ENCODE measurements at regions not wholly inside any gene's neighbourhood (a gene's known extent, or its start where the extent isn't known, plus 50 kb on each side); places are given as distances from the start of the nearest gene placed in this dataset.

GRCh38 chr10:36621346-36621745 is 504.1 kb upstream of the ANKRD30A start:
- TF ChIP-seq CTCF (IDR thresholded peaks at IDR 0.05), result no peak
- Histone ChIP-seq H3K9ac (no peak overlapping the region), H3K79me2 (no peaks in the 10 kb centered on the region), H3K9me3 (ENCODE audit: control insufficient read depth, low read length) (no peaks in the 10 kb centered on the region), H3K27ac (no peak overlapping the region), H3K27me3 (ENCODE audit: control insufficient read depth, insufficient read depth, low read length) (no peaks in the 10 kb centered on the region), H3K4me2 (ENCODE audit: low read length) (no peak overlapping the region), H3K36me3 (ENCODE audit: control insufficient read depth, insufficient read depth, low read length) (no peaks in the 10 kb centered on the region), H3K4me1 (no peaks in the 10 kb centered on the region), H3K4me3 (ENCODE audit: low read depth, low read length) (no peak overlapping the region), H2AFZ (no peak overlapping the region)

- no peaks in the 10 kb centered on the region for H3K4me1 ChIP-seq
- no peaks in the 10 kb centered on the region for H3K36me3 ChIP-seq (ENCODE audit: control insufficient read depth, insufficient read depth, low read length)
- TF ChIP-seq CTCF (IDR thresholded peaks at IDR 0.05), result no peak
- no peak overlapping the region for H3K27ac ChIP-seq
- no peak overlapping the region for H2AFZ ChIP-seq
- H3K4me3 ChIP-seq (ENCODE audit: low read depth, low read length), result no peak overlapping the region
- H3K9ac ChIP-seq, result no peak overlapping the region
- H3K4me2 ChIP-seq (ENCODE audit: low read length), result no peak overlapping the region
- no peaks in the 10 kb centered on the region for H3K9me3 ChIP-seq (ENCODE audit: control insufficient read depth, low read length)
- no peaks in the 10 kb centered on the region for H3K27me3 ChIP-seq (ENCODE audit: control insufficient read depth, insufficient read depth, low read length)
- H3K79me2 ChIP-seq, result no peaks in the 10 kb centered on the region
Observed at GRCh38 chr10:36612436-36612835, 513.0 kb upstream of the ANKRD30A start.

- no peak for TF ChIP-seq CTCF (IDR thresholded peaks at IDR 0.05)
- H3K4me1 ChIP-seq, result no peaks in the 10 kb centered on the region
- H3K4me3 ChIP-seq (ENCODE audit: low read depth, low read length), result no peak overlapping the region
- no peak overlapping the region for H3K4me2 ChIP-seq (ENCODE audit: low read length)
- H2AFZ ChIP-seq, result no peak overlapping the region
- no peak overlapping the region for H3K27ac ChIP-seq
- no peaks in the 10 kb centered on the region for H3K36me3 ChIP-seq (ENCODE audit: control insufficient read depth, insufficient read depth, low read length)
- H3K79me2 ChIP-seq, result no peaks in the 10 kb centered on the region
- H3K9ac ChIP-seq, result no peak overlapping the region
- no peaks in the 10 kb centered on the region for H3K27me3 ChIP-seq (ENCODE audit: control insufficient read depth, insufficient read depth, low read length)
- no peaks in the 10 kb centered on the region for H3K9me3 ChIP-seq (ENCODE audit: control insufficient read depth, low read length)
Observed at GRCh38 chr10:36608866-36609265, 516.5 kb upstream of the ANKRD30A start.

- no peak for TF ChIP-seq CTCF (IDR thresholded peaks at IDR 0.05)
- Histone ChIP-seq H3K4me3 (ENCODE audit: low read depth, low read length) (no peak overlapping the region), H3K4me1 (no peaks in the 10 kb centered on the region), H2AFZ (no peak overlapping the region), H3K36me3 (ENCODE audit: control insufficient read depth, insufficient read depth, low read length) (no peaks in the 10 kb centered on the region), H3K4me2 (ENCODE audit: low read length) (no peak overlapping the region), H3K27me3 (ENCODE audit: control insufficient read depth, insufficient read depth, low read length) (no peaks in the 10 kb centered on the region), H3K79me2 (no peaks in the 10 kb centered on the region), H3K9me3 (ENCODE audit: control insufficient read depth, low read length) (no peaks in the 10 kb centered on the region), H3K27ac (no peak overlapping the region), H3K9ac (no peak overlapping the region)
Observed at GRCh38 chr10:36608251-36608650, 517.1 kb upstream of the ANKRD30A start.

- no peaks in the 10 kb centered on the region for H3K79me2 ChIP-seq
- no peaks in the 10 kb centered on the region for H3K9me3 ChIP-seq (ENCODE audit: control insufficient read depth, low read length)
- no peak overlapping the region for H3K4me2 ChIP-seq (ENCODE audit: low read length)
- no peak overlapping the region for H2AFZ ChIP-seq
- no peaks in the 10 kb centered on the region for H3K4me1 ChIP-seq
- H3K9ac ChIP-seq, result no peak overlapping the region
- no peak for TF ChIP-seq CTCF (IDR thresholded peaks at IDR 0.05)
- no peaks in the 10 kb centered on the region for H3K27me3 ChIP-seq (ENCODE audit: control insufficient read depth, insufficient read depth, low read length)
- H3K27ac ChIP-seq, result no peak overlapping the region
- H3K4me3 ChIP-seq (ENCODE audit: low read depth, low read length), result no peak overlapping the region
- no peaks in the 10 kb centered on the region for H3K36me3 ChIP-seq (ENCODE audit: control insufficient read depth, insufficient read depth, low read length)
Observed at GRCh38 chr10:36606234-36606839, 519.1 kb upstream of the ANKRD30A start.

All from parathyroid adenoma (tissue), 2 donors.